Sciatic nerve (tissue), 2 donors: ENCODE measurements at regions not wholly inside any gene's neighbourhood (a gene's known extent, or its start where the extent isn't known, plus 50 kb on each side); places are given as distances from the start of the nearest gene placed in this dataset.
A peak's percentile ranks its signal among the peaks of the same experiment; 100 is the strongest.
"Not testable (repeated sequence)": the region's sequence is repeated elsewhere in the genome, so short reads cannot be mapped to it uniquely, and the experiment has no call there.

Source experiments
- ATAC-seq: fragments of 200-7000 bp; cut with Tn5 transposase; one replicate; pipeline ENCODE4 v1.9.1; 2020; ENCODE audit warnings: mild to moderate bottlenecking, moderate library complexity
- DNase-seq: peaks from one replicate; pipeline ENCODE4 v3.0.0-alpha.2; 2020; ENCODE audit warnings: low spot score
- intact Hi-C: fragments of 100-400 bp; cut with DNase I; formaldehyde crosslinking; loops from one replicate; pipeline ENCODE4 v1.14.2; 2022
- donor health status: DM: no; HTN: no; CAD: no.
- donor health status: DM: no; HTN: no; CAD: no.

GRCh38 chrX:38929966-38930421 is 128.7 kb downstream of the MID1IP1 start:
- DNase-seq (no peak), ATAC-seq (no peak)
- intact Hi-C loops: no loop called here

- intact Hi-C loops: no loop called here
- ATAC-seq: no peak
Measured at GRCh38 chrX:38930474-38930873, 129.2 kb downstream of the MID1IP1 start.

GRCh38 chrX:38935561-38935960 is 134.3 kb downstream of the MID1IP1 start:
- intact Hi-C loops: no loop called here
- ATAC-seq (no peak), DNase-seq (no peak)

More at GRCh38 chrX:38930474-38930873, 129.2 kb downstream of the MID1IP1 start:
- no peak for DNase-seq

GRCh38 chrX:38937400-38937799 is 136.1 kb downstream of the MID1IP1 start:
- DNase-seq: no peak
- intact Hi-C loops: no loop called here

GRCh38 chrX:38937926-38938325 is 136.7 kb downstream of the MID1IP1 start:
- DNase-seq: no peak
- intact Hi-C loops: no loop called here

More at GRCh38 chrX:38937400-38937799, 136.1 kb downstream of the MID1IP1 start:
- ATAC-seq: no peak

GRCh38 chrX:38939067-38939466 is 137.8 kb downstream of the MID1IP1 start:
- intact Hi-C loops: no loop called here
- peak; percentile 84 for ATAC-seq
- DNase-seq: no peak

More at GRCh38 chrX:38937926-38938325, 136.7 kb downstream of the MID1IP1 start:
- ATAC-seq: no peak

GRCh38 chrX:38940547-38940946 is 139.3 kb downstream of the MID1IP1 start:
- DNase-seq (no peak), ATAC-seq (peak; percentile 69)
- intact Hi-C loops: no loop called here

GRCh38 chrX:38941675-38942074 is 140.4 kb downstream of the MID1IP1 start:
- DNase-seq: no peak
- peak; percentile 74 for ATAC-seq
- intact Hi-C loops: no loop called here

- DNase-seq (no peak), ATAC-seq (no peak)
- intact Hi-C loops: no loop called here
Measured at GRCh38 chrX:38943120-38943519, 141.9 kb downstream of the MID1IP1 start.

GRCh38 chrX:38948046-38948445 is 146.8 kb downstream of the MID1IP1 start:
- ATAC-seq (no peak), DNase-seq (no peak)
- intact Hi-C loops: no loop called here

- DNase-seq (no peak), ATAC-seq (no peak)
- intact Hi-C loops: no loop called here
Measured at GRCh38 chrX:38954520-38954919, 153.3 kb downstream of the MID1IP1 start.

GRCh38 chrX:38959736-38960135 is 158.5 kb downstream of the MID1IP1 start:
- DNase-seq: no peak
- ATAC-seq: no peak
- intact Hi-C loops: no loop called here

- intact Hi-C loops: no loop called here
- DNase-seq: no peak
- ATAC-seq: peak; percentile 90
Measured at GRCh38 chrX:38960137-38960536, 158.9 kb downstream of the MID1IP1 start.

- intact Hi-C loops: no loop called here
- DNase-seq: no peak
- no peak for ATAC-seq
Measured at GRCh38 chrX:38961936-38962335, 160.7 kb downstream of the MID1IP1 start.

GRCh38 chrX:38963244-38963643 is 162.0 kb downstream of the MID1IP1 start:
- DNase-seq, ATAC-seq, intact Hi-C loops: not testable (repeated sequence)

- DNase-seq (no peak), ATAC-seq (no peak)
- intact Hi-C loops: no loop called here
Measured at GRCh38 chrX:38965888-38966287, 164.6 kb downstream of the MID1IP1 start.

GRCh38 chrX:38968344-38969216 is 167.3 kb downstream of the MID1IP1 start:
- intact Hi-C loops: no loop called here
- no peak for DNase-seq
- ATAC-seq: peak; percentile 81

- DNase-seq: no peak
- intact Hi-C loops: no loop called here
- no peak for ATAC-seq
Measured at GRCh38 chrX:38970074-38970473, 168.8 kb downstream of the MID1IP1 start.

GRCh38 chrX:38970845-38971244 is 169.6 kb downstream of the MID1IP1 start:
- intact Hi-C loops: no loop called here

GRCh38 chrX:38973322-38973721 is 172.1 kb downstream of the MID1IP1 start:
- ATAC-seq: no peak
- no peak for DNase-seq
- intact Hi-C loops: no loop called here

More at GRCh38 chrX:38970845-38971244, 169.6 kb downstream of the MID1IP1 start:
- no peak for DNase-seq
- no peak for ATAC-seq

GRCh38 chrX:38974542-38974941 is 173.3 kb downstream of the MID1IP1 start:
- DNase-seq (no peak), ATAC-seq (no peak)
- intact Hi-C loops: no loop called here
